ENCODE measurements at regions not wholly inside any gene's neighbourhood (a gene's known extent, or its start where the extent isn't known, plus 50 kb on each side); places are given as distances from the start of the nearest gene placed in this dataset.

DNA sequence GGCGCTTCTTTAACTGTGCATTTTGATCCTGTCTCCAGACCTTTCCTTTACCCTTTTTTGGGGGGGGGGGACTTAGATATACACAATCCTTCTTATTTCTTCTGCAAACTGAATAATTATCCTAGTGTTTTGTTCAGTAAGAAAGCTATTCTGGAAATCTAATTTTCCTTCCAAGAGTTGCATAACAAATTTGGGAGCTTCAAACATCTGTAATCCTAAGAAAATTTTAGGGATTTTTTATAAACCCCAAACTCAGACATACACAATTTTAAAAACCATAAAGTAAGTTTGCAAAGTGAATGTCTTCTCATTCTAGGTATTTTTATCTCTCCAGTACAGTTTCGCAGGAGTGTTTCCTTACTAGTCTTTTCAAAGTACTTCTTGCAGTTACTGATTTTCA is 182.7 kb upstream of the E2F7 start:
- H3K27me3 ChIP-seq (ENCODE audit: control insufficient read depth, insufficient read depth, low read length), result no peaks in the 10 kb centered on the region
- H2AK9ac ChIP-seq (replicated peaks; ENCODE audit: low read depth, low read length, poor library complexity), result no peak overlapping the region
- WGBS, 2 experiments (ENCODE audit: extremely low coverage in 2 of 2, insufficient read length in 1 of 2), result no CpG with 5 or more reads among the region's 2 CpGs
- dilution Hi-C loops (cut with HindIII; ENCODE audit: low sequenced_read_pairs, unreplicated experiment) (no loop called here), intact Hi-C loops (cut with micrococcal nuclease) (no loop called here), in situ Hi-C loops (cut with MboI; ENCODE audit: low sequenced_read_pairs) (no loop called here)
- H3K18ac ChIP-seq (ENCODE audit: low read depth, low read length), result no peak overlapping the region
- no peak overlapping the region for H2BK5ac ChIP-seq (ENCODE audit: low read depth, low read length, poor library complexity, severe bottlenecking)
- H3K79me1 ChIP-seq (ENCODE audit: low read depth in 1 of 2, low read length in 2 of 2), result no peaks in the 10 kb centered on the region
- DNase-seq, result no peak
- BruUV-seq (replicated peaks), result no TSS peak
- H2AK5ac ChIP-seq (ENCODE audit: low read depth, low read length), result no peak overlapping the region
- no peak overlapping the region for H3K14ac ChIP-seq (replicated peaks; ENCODE audit: low read depth, low read length)
- no peaks in the 10 kb centered on the region for H3K4me1 ChIP-seq (ENCODE audit: control insufficient read depth, insufficient read depth, low read length)
- H4K20me1 ChIP-seq (ENCODE audit: insufficient read depth, low read length), result no peaks in the 10 kb centered on the region
- no peak overlapping the region for H3K23ac ChIP-seq (ENCODE audit: low read depth, low read length)
- H2BK15ac ChIP-seq (ENCODE audit: low read depth, low read length), result no peak overlapping the region
- H2BK120ac ChIP-seq (ENCODE audit: low read depth, low read length), result no peak overlapping the region
- H3K36me3 ChIP-seq (ENCODE audit: control insufficient read depth, insufficient read depth, low read length), result no peaks in the 10 kb centered on the region
- no peak overlapping the region for H2BK20ac ChIP-seq (ENCODE audit: low read depth, low read length)
- H2AFZ ChIP-seq (replicated peaks; ENCODE audit: low read length, poor library complexity), result no peak overlapping the region
- no peaks in the 10 kb centered on the region for H3K9me1 ChIP-seq (ENCODE audit: insufficient read depth, low read length)
- TF ChIP-seq ELK1 (IDR thresholded peaks at IDR 0.05; ENCODE audit: borderline replicate concordance, low read depth, low read length), result no peak
- H4K5ac ChIP-seq (ENCODE audit: low read depth, low read length), result no peak overlapping the region
- ATAC-seq (ENCODE audit: low read depth), result no peak
- H3K4me3 ChIP-seq (ENCODE audit: insufficient read depth, low read depth, low read length), result no peak overlapping the region
- ChIA-PET CTCF (no interaction called here), POLR2A (ENCODE audit: unreplicated experiment) (no interaction called here)
- no peak overlapping the region for H4K91ac ChIP-seq (ENCODE audit: insufficient read depth, low read depth, low read length)
- no peak overlapping the region for H3K56ac ChIP-seq (ENCODE audit: extremely low read depth, insufficient read depth, low read length)
- H3K9me3 ChIP-seq (ENCODE audit: control insufficient read depth, insufficient read depth, low read length), result no peaks in the 10 kb centered on the region
- no peak overlapping the region for H3K27ac ChIP-seq (ENCODE audit: insufficient read depth, low read length)
- no peak overlapping the region for H3K4me2 ChIP-seq (ENCODE audit: low read depth, low read length)
- no peak overlapping the region for H3K4ac ChIP-seq (ENCODE audit: low read depth, low read length)
- H3K9ac ChIP-seq (ENCODE audit: low read depth, low read length), result no peak overlapping the region
- no peak overlapping the region for H4K8ac ChIP-seq (ENCODE audit: low read depth in 2 of 2, low read length in 2 of 2)

Data from IMR-90 (cell line).